GM06990 (cell line): ENCODE measurements at regions not wholly inside any gene's neighbourhood (a gene's known extent, or its start where the extent isn't known, plus 50 kb on each side); places are given as distances from the start of the nearest gene placed in this dataset.

ENCODE experiments used
- DNase-seq: peaks from one replicate; pipeline ENCODE4 v3.0.0-alpha.2; 2011; ENCODE audit not compliant: insufficient read length; ENCODE audit errors: extremely low read depth
- H3K27me3 ChIP-seq: replicated peaks from 2 replicates; pipeline ENCODE4 v1.6.0; 2011; ENCODE audit warnings: low read length; ENCODE audit not compliant: control insufficient read depth, insufficient read depth
- H3K36me3 ChIP-seq: 2 replicates; pipeline ENCODE4 v1.5.1; 2011; ENCODE audit warnings: low read length; ENCODE audit not compliant: control insufficient read depth, insufficient read depth
- H3K4me3 ChIP-seq: replicated peaks from 2 replicates; pipeline ENCODE4 v1.5.1; 2011; ENCODE audit warnings: low read depth, mild to moderate bottlenecking, control low read depth, low read length
- TF ChIP-seq, protein P1 (sequence below): IDR thresholded peaks from 2 replicates; pipeline ENCODE4 v1.5.1; 2011; ENCODE audit warnings: low read length, control low read depth, mild to moderate bottlenecking, inconsistent platforms; ENCODE audit not compliant: insufficient read depth, poor library complexity, severe bottlenecking

DNA sequence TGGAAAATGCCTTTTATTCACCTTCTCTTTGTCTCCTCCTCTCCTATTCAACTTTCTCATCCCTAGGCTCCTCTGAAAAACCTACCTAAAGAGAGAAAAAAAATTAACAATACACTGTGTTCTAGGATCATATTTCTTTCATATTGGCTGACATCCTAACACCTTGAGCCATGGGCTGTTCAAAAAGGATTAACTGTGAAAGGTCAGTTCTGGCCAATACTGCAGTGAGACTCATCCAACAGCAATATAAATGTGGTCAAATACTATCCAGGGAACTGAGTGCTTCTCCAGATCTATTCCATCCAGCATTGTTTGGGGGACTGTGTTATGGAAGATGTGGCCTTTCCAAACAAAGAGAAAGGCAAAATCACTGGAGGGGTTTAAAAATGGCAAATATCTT is 131.1 kb upstream of the MOCS2 start:
- TF ChIP-seq, protein P1, sequence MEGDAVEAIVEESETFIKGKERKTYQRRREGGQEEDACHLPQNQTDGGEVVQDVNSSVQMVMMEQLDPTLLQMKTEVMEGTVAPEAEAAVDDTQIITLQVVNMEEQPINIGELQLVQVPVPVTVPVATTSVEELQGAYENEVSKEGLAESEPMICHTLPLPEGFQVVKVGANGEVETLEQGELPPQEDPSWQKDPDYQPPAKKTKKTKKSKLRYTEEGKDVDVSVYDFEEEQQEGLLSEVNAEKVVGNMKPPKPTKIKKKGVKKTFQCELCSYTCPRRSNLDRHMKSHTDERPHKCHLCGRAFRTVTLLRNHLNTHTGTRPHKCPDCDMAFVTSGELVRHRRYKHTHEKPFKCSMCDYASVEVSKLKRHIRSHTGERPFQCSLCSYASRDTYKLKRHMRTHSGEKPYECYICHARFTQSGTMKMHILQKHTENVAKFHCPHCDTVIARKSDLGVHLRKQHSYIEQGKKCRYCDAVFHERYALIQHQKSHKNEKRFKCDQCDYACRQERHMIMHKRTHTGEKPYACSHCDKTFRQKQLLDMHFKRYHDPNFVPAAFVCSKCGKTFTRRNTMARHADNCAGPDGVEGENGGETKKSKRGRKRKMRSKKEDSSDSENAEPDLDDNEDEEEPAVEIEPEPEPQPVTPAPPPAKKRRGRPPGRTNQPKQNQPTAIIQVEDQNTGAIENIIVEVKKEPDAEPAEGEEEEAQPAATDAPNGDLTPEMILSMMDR, result no peak
- H3K27me3 ChIP-seq, result no peaks in the 10 kb centered on the region
- H3K4me3 ChIP-seq, result no peak overlapping the region
- H3K36me3 ChIP-seq, result no peaks in the 10 kb centered on the region
- no peak for DNase-seq

DNA sequence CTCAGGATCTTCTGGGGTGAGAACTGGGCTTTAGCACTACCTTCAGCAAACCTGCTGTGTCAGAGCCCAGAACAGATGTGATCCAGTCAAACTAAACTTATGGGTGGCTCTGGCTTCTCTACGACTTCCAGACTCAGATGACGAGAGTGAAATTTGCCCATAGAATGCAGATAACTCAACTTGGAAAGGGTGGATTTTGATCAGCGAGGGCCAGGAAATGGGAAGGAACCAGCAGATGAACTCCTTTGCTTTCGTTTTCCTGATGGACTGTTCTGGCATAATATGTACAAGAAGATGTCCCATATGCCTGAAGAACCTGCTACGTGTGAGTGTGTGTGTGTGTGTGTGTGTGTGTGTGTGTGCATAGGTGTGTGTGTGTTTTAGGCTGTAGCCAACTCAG is 132.0 kb upstream of the MOCS2 start:
- TF ChIP-seq, protein P1, result no peak
- H3K4me3 ChIP-seq, result no peak overlapping the region
- no peaks in the 10 kb centered on the region for H3K36me3 ChIP-seq
- no peak for DNase-seq
- H3K27me3 ChIP-seq, result no peaks in the 10 kb centered on the region

DNA sequence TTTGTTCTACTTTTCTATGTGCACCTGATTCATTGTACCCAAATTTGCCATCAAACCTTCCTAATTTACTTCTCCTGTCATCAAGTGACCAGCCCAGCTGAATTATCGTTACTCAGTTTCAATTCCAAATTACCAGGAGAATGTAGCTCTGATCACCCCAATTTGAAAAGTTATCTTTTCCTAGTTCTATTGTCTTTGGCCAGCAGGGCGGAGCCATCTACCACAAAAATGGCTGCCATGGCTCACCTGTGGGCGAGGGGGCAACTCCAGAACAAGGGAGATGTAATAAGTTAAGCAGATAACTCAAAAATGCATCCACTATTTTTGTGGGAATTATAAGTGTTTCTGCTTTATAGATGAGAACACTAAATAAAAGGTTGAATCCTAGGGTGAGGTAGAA is 133.8 kb upstream of the MOCS2 start:
- Histone ChIP-seq H3K4me3 (no peak overlapping the region), H3K27me3 (no peaks in the 10 kb centered on the region), H3K36me3 (no peaks in the 10 kb centered on the region)
- no peak for DNase-seq
- TF ChIP-seq, protein P1, result peak; percentile 5

DNA sequence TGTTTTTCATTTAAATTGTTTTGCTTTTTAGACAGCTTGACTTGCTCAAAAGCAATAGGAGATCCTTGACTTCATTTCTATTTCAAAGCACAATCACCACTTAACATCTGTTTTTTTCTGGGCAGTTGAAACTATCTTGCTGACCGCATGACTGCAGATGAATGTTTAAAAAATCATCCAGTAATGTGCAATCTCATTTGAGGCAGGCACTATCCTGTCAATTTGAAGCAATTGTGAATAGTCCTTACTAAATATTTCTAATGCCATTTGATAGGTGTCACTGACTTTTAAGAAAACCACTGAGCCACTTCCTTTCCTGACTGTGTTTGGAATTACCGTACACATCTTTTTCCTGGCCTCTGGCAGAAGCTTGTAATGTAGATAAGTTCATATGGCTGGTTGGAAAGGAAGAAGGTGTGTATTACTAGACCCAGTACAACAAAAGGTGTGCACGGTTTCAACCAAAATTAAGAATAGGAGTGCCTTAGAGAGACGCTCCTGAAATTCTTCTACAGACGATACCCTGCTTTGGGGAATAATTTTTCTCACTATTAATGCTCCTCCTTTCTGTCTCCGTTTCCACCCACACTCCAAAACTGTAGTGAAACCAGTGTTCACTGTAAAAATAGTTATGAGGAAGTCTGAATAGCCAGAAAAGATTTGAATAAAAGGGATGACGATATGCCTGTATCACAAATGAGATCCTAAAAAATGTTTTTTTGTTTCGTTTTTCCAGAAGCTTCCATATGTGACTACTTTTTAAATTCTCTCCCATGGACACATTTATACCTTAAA is 136.7 kb upstream of the MOCS2 start:
- TF ChIP-seq, protein P1, result no peak
- H3K4me3 ChIP-seq, result no peak overlapping the region
- H3K36me3 ChIP-seq, result no peaks in the 10 kb centered on the region
- no peaks in the 10 kb centered on the region; the same call in 1 of the 2 replicates for H3K27me3 ChIP-seq
- no peak for DNase-seq

DNA sequence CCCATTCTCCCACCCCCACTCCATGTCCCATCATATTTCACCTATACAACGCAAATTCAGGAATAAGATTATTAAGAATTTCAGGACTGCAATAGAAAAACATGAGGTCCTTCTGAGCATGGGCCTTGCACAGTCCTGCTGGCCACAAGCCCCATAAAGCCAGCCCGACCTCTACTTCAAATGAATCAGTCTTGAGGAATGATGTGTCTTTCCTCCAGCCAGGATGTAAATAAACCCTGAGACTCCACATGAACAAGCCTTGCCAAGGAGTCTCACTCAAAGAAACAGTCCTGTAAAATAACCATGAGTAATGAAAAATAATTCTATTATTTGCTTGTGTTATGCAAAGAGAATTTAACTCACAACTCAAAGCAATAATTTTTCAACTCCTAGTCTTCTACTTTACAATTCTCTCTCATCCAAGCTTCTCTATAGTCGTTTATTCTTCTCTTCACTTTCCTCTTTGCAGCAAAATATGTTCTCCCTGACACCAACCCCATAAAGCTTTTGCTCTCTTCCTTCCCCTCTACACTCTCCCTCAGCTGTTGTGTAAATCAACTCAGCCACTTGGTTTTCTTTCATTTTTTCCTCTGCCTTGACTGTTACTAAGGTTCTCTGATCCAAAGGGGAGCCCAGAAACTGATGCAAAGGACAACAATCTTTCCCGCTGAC is 140.1 kb upstream of the MOCS2 start:
- TF ChIP-seq, protein P1, result no peak
- Histone ChIP-seq H3K4me3 (no peak overlapping the region), H3K36me3 (no peaks in the 10 kb centered on the region), H3K27me3 (no peaks in the 10 kb centered on the region; the same call in 1 of the 2 replicates)
- no peak for DNase-seq
